ENCODE measurements at regions not wholly inside any gene's neighbourhood (a gene's known extent, or its start where the extent isn't known, plus 50 kb on each side); places are given as distances from the start of the nearest gene placed in this dataset.

DNA sequence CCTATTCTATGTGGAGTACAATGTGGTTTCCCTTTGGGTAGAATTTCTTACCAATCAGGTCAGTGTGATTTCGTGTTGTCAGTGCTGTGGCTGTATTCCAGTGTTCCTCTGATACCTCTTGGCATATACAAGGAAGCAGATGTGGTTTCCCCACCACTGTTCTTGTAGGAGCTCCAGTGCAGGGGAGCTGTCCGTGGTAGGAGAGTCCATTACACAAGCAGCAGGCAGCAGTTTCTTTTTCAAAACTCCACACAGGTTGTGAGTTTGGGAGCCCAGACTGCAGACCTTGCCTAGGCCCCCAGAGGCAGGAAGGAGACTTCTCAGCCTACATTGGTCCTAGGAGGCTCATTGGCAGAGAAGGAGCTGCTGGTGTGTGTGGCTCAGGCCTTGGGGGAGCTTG lies 452.8 kb downstream of the AACS start:
- no peaks in the 10 kb centered on the region for H3K9me3 ChIP-seq (replicated peaks in 1 of 3)
- intact Hi-C loops (cut with DNase I), result no loop called here
- H3K4me1 ChIP-seq (replicated peaks in 1 of 2), result no peaks in the 10 kb centered on the region
- TF ChIP-seq POLR2A (IDR thresholded peaks at IDR 0.05), result no peak
- TF ChIP-seq, protein P1, sequence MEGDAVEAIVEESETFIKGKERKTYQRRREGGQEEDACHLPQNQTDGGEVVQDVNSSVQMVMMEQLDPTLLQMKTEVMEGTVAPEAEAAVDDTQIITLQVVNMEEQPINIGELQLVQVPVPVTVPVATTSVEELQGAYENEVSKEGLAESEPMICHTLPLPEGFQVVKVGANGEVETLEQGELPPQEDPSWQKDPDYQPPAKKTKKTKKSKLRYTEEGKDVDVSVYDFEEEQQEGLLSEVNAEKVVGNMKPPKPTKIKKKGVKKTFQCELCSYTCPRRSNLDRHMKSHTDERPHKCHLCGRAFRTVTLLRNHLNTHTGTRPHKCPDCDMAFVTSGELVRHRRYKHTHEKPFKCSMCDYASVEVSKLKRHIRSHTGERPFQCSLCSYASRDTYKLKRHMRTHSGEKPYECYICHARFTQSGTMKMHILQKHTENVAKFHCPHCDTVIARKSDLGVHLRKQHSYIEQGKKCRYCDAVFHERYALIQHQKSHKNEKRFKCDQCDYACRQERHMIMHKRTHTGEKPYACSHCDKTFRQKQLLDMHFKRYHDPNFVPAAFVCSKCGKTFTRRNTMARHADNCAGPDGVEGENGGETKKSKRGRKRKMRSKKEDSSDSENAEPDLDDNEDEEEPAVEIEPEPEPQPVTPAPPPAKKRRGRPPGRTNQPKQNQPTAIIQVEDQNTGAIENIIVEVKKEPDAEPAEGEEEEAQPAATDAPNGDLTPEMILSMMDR (IDR thresholded peaks at IDR 0.05), result no peak
- no peak for DNase-seq
- H3K36me3 ChIP-seq (replicated peaks in 1 of 2), result no peaks in the 10 kb centered on the region
- WGBS, 4 donors, result 6 to 16% (median 12%) methylated on average over 2 of the region's 2 CpGs
- no peak overlapping the region for H3K27ac ChIP-seq
- H3K4me3 ChIP-seq, result no peak overlapping the region
- no peaks in the 10 kb centered on the region for H3K27me3 ChIP-seq

- Histone ChIP-seq H3K27ac (no peak overlapping the region), H3K4me1 (replicated peaks in 1 of 2) (no peaks in the 10 kb centered on the region), H3K4me3 (no peak overlapping the region), H3K27me3 (no peaks in the 10 kb centered on the region), H3K36me3 (replicated peaks in 1 of 2) (no peaks in the 10 kb centered on the region), H3K9me3 (replicated peaks in 1 of 3) (no peaks in the 10 kb centered on the region)
- WGBS, 4 donors, result 72 to 81% (median 75%) methylated on average over 15 of the region's 15 CpGs
- no peak for TF ChIP-seq POLR2A (IDR thresholded peaks at IDR 0.05)
- TF ChIP-seq, protein P1 (IDR thresholded peaks at IDR 0.05), result no peak
- no peak for DNase-seq
- intact Hi-C loops (cut with DNase I), result no loop called here
Observed at GRCh38 chr12:125519026-125519651, 453.9 kb downstream of the AACS start.

DNA sequence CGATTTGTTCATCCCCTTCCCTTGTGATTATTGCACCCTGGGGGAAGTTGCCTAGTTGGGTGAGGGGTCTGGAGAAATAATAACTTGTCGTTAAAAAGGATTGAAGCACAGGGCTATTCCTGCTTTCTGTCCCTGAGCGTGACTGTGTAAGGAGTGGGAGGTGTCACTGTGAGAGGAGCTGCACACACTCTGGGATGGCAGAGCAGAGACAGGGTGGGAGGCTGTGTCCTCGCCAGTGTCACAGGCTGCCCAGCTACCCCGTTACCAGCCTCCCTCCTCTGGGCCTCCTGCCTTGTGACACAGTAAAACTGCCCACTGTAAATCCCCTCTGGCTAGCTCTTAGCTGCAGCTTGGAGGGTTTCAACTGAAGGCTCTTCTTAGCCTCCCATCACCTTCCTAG lies 460.6 kb downstream of the AACS start:
- H3K36me3 ChIP-seq (replicated peaks in 1 of 2), result no peaks in the 10 kb centered on the region
- DNase-seq, result no peak
- no peak overlapping the region for H3K4me3 ChIP-seq
- no peaks in the 10 kb centered on the region for H3K27me3 ChIP-seq
- no peaks in the 10 kb centered on the region for H3K9me3 ChIP-seq (replicated peaks in 1 of 3)
- 69 to 83% (median 76%) methylated on average over 5 of the region's 5 CpGs for WGBS, 4 donors
- no peaks in the 10 kb centered on the region for H3K4me1 ChIP-seq (replicated peaks in 1 of 2)
- intact Hi-C loops (cut with DNase I), result no loop called here
- TF ChIP-seq POLR2A (IDR thresholded peaks at IDR 0.05), result no peak
- TF ChIP-seq, protein P1 (IDR thresholded peaks at IDR 0.05), result no peak
- H3K27ac ChIP-seq, result no peak overlapping the region

DNA sequence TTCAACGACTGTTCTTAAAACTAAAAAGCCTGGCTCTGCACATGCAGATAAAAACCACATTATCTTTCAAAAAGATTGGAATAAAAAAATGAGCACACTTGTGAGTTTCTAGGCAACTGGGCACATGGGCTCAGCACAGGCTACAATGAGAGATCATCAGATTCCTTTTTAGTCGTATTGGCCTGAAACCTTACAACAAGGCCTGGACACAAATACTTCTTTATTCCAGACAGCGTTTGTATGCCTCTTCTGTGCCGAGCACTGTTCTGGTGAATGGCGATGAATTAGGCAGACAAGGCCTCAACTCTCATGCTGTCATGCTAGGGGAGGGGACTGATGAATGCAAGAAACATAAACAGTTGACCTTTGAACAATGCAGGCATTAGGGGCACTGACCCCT lies 463.0 kb downstream of the AACS start:
- TF ChIP-seq POLR2A (IDR thresholded peaks at IDR 0.05), result no peak
- TF ChIP-seq, protein P1 (IDR thresholded peaks at IDR 0.05), result no peak
- Histone ChIP-seq H3K27ac (no peak overlapping the region), H3K36me3 (replicated peaks in 1 of 2) (no peaks in the 10 kb centered on the region), H3K27me3 (no peaks in the 10 kb centered on the region), H3K9me3 (replicated peaks in 1 of 3) (no peaks in the 10 kb centered on the region), H3K4me3 (no peak overlapping the region), H3K4me1 (replicated peaks in 1 of 2) (no peaks in the 10 kb centered on the region)
- no peak for DNase-seq
- intact Hi-C loops (cut with DNase I), result no loop called here
- 79 to 87% (median 79%) methylated on average over 5 of the region's 5 CpGs for WGBS, 4 donors

All from adrenal gland (tissue), 9 donors.